ENCODE measurements at regions not wholly inside any gene's neighbourhood (a gene's known extent, or its start where the extent isn't known, plus 50 kb on each side); places are given as distances from the start of the nearest gene placed in this dataset.

DNA sequence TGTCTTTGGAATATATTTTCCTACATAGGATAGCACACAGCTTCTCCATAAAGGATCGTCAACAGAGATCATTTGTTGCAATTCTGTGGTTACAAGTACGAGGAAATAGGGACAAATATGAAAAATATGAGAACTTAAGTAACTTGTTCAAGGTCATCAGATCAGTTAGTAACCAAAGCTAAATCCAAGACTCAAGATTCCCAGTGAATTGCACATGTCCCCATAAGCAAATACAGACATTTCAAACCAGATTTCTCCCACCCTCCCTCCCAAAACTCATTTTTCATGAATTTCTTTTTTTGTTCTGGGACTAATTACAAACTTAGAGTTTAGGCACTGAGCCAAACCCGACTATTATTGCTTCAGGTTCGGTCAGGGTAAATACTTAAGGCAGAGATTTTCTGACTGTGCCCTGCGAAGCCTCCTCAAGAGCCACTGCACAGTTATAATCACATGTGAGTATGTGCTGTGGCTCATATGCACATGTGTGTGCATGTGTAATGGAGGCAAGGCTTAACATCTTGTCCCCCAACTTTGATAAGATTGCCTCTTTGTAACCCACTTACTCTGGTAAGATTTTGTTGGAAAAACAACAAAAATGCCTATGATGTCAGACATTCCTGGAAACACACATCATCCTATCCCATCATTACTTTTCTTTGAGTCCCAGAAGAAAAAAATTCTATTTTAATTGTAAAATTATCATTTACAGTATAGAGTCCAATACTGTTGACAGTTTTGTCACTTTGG lies 216.2 kb downstream of the CD83 start:
- H3K9me3 ChIP-seq (ENCODE audit: control extremely low read depth in 1 of 5, control insufficient read depth in 4 of 5, insufficient read depth in 2 of 5, low read depth in 1 of 5, low read length in 4 of 5), result peaks cover 0 to 2% (median 0%) of the 10 kb centered on the region in 5 experiments
- 93% methylated on average over 2 of the region's 5 CpGs for WGBS (ENCODE audit: insufficient coverage)
- H3K4me1 ChIP-seq (ENCODE audit: control extremely low read depth in 1 of 4, control insufficient read depth in 4 of 4, insufficient read depth in 4 of 4, low read length in 3 of 4), result peaks cover 0 to 14% (median 4%) of the 10 kb centered on the region in 4 experiments
- CTCF ChIA-PET, result interaction anchor here (1.4 kb wide), 1 partner anchor 12 kb away, joined by 4 read pairs; no protein-coding TSS in a partner anchor
- H3K27ac ChIP-seq (ENCODE audit: insufficient read depth in 1 of 2, low read depth in 1 of 2, low read length in 2 of 2, poor library complexity in 1 of 2, severe bottlenecking in 2 of 2), result no peak overlapping the region
- no peaks in the 10 kb centered on the region for H3K36me3 ChIP-seq (ENCODE audit: control insufficient read depth in 4 of 4, insufficient read depth in 4 of 4, low read length in 3 of 4)
- H3K4me3 ChIP-seq (ENCODE audit: control insufficient read depth in 1 of 7, extremely low read depth in 1 of 7, insufficient read depth in 4 of 7, low read depth in 2 of 7, low read length in 6 of 7), result no peak overlapping the region
- no peaks in the 10 kb centered on the region for H3K27me3 ChIP-seq (replicated peaks in 2 of 5; ENCODE audit: control insufficient read depth in 4 of 5, insufficient read depth in 5 of 5, low read length in 4 of 5)
- no peak for DNase-seq
- POLR2A ChIA-PET, result no interaction called here

- ChIA-PET POLR2A (interaction anchor here (0.6 kb wide), 1 partner anchor 817 kb away, joined by 3 read pairs; no protein-coding TSS in a partner anchor), CTCF (interaction anchor here (1.0 kb wide), 1 partner anchor 12 kb away, joined by 3 read pairs; no protein-coding TSS in a partner anchor)
- DNase-seq, result no peak
Measured at GRCh38 chr6:14335071-14335470, 217.5 kb downstream of the CD83 start.

DNA sequence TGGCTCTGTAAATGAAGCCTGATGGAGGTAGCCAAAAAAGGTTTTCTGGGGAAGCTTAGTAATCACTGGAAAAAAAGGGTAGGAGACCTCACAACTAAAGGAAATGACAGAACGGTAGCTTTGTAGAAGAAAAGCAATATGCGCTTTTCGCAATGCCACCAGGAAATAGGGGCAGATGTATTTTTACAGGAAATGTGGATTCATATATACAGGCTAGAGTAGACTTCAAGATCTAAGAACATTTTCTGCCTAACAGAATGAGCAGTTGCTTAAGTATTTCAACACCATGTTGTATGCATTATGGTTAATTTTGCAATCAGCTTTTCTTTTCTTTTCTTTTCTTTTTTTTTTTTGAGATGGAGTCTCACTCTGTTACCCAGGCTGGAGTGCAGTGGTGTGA lies 219.6 kb downstream of the CD83 start:
- Histone ChIP-seq H3K27me3 (replicated peaks in 2 of 5; ENCODE audit: control insufficient read depth in 4 of 5, insufficient read depth in 5 of 5, low read length in 4 of 5) (no peaks in the 10 kb centered on the region), H3K36me3 (ENCODE audit: control insufficient read depth in 4 of 4, insufficient read depth in 4 of 4, low read length in 3 of 4) (no peaks in the 10 kb centered on the region), H3K9me3 (ENCODE audit: control extremely low read depth in 1 of 5, control insufficient read depth in 4 of 5, insufficient read depth in 2 of 5, low read depth in 1 of 5, low read length in 4 of 5) (peaks cover 0 to 2% (median 0%) of the 10 kb centered on the region in 5 experiments), H3K27ac (ENCODE audit: insufficient read depth in 1 of 2, low read depth in 1 of 2, low read length in 2 of 2, poor library complexity in 1 of 2, severe bottlenecking in 2 of 2) (no peak overlapping the region), H3K4me3 (ENCODE audit: control insufficient read depth in 1 of 7, extremely low read depth in 1 of 7, insufficient read depth in 4 of 7, low read depth in 2 of 7, low read length in 6 of 7) (no peak overlapping the region), H3K4me1 (ENCODE audit: control extremely low read depth in 1 of 4, control insufficient read depth in 4 of 4, insufficient read depth in 4 of 4, low read length in 3 of 4) (peaks cover 0 to 29% (median 18%) of the 10 kb centered on the region in 4 experiments)
- POLR2A ChIA-PET, result no interaction called here
- CTCF ChIA-PET, result interaction anchor here (1.2 to 1.3 kb wide), 2 partner anchors 9 to 15 kb away, joined by 4 read pairs; no protein-coding TSS in a partner anchor
- DNase-seq, result peak in 2 of 3 donors; percentile 29 to 36
- WGBS (ENCODE audit: insufficient coverage), result 33% methylated on average over 1 of the region's 3 CpGs

More at GRCh38 chr6:14335071-14335470, 217.5 kb downstream of the CD83 start:
- Histone ChIP-seq H3K4me1 (ENCODE audit: control extremely low read depth in 1 of 4, control insufficient read depth in 4 of 4, insufficient read depth in 4 of 4, low read length in 3 of 4) (peaks cover 0 to 23% (median 14%) of the 10 kb centered on the region in 4 experiments), H3K9me3 (ENCODE audit: control extremely low read depth in 1 of 5, control insufficient read depth in 4 of 5, insufficient read depth in 2 of 5, low read depth in 1 of 5, low read length in 4 of 5) (peaks cover 0 to 2% (median 0%) of the 10 kb centered on the region in 5 experiments), H3K4me3 (ENCODE audit: control insufficient read depth in 1 of 7, extremely low read depth in 1 of 7, insufficient read depth in 4 of 7, low read depth in 2 of 7, low read length in 6 of 7) (no peak overlapping the region), H3K36me3 (ENCODE audit: control insufficient read depth in 4 of 4, insufficient read depth in 4 of 4, low read length in 3 of 4) (no peaks in the 10 kb centered on the region), H3K27ac (ENCODE audit: insufficient read depth in 1 of 2, low read depth in 1 of 2, low read length in 2 of 2, poor library complexity in 1 of 2, severe bottlenecking in 2 of 2) (no peak overlapping the region), H3K27me3 (replicated peaks in 2 of 5; ENCODE audit: control insufficient read depth in 4 of 5, insufficient read depth in 5 of 5, low read length in 4 of 5) (no peaks in the 10 kb centered on the region)
- no CpG with 5 or more reads among the region's 2 CpGs for WGBS (ENCODE audit: insufficient coverage)

- no CpG with 5 or more reads among the region's 1 CpG for WGBS (ENCODE audit: insufficient coverage)
- DNase-seq, result no peak
- Histone ChIP-seq H3K27me3 (replicated peaks in 2 of 5; ENCODE audit: control insufficient read depth in 4 of 5, insufficient read depth in 5 of 5, low read length in 4 of 5) (no peaks in the 10 kb centered on the region), H3K4me1 (ENCODE audit: control extremely low read depth in 1 of 4, control insufficient read depth in 4 of 4, insufficient read depth in 4 of 4, low read length in 3 of 4) (peaks cover 0 to 29% (median 18%) of the 10 kb centered on the region in 4 experiments), H3K36me3 (ENCODE audit: control insufficient read depth in 4 of 4, insufficient read depth in 4 of 4, low read length in 3 of 4) (no peaks in the 10 kb centered on the region), H3K4me3 (ENCODE audit: control insufficient read depth in 1 of 7, extremely low read depth in 1 of 7, insufficient read depth in 4 of 7, low read depth in 2 of 7, low read length in 6 of 7) (no peak overlapping the region), H3K27ac (ENCODE audit: insufficient read depth in 1 of 2, low read depth in 1 of 2, low read length in 2 of 2, poor library complexity in 1 of 2, severe bottlenecking in 2 of 2) (no peak overlapping the region), H3K9me3 (ENCODE audit: control extremely low read depth in 1 of 5, control insufficient read depth in 4 of 5, insufficient read depth in 2 of 5, low read depth in 1 of 5, low read length in 4 of 5) (peaks cover 0 to 2% (median 0%) of the 10 kb centered on the region in 5 experiments)
- ChIA-PET CTCF (interaction anchor here (1.2 kb wide), 1 partner anchor 700 kb away, joined by 3 read pairs; no protein-coding TSS in a partner anchor), POLR2A (interaction anchor here (1.0 kb wide), 1 partner anchor 14 kb away, joined by 4 read pairs; no protein-coding TSS in a partner anchor)
Measured at GRCh38 chr6:14339172-14339571, 221.6 kb downstream of the CD83 start.

DNA sequence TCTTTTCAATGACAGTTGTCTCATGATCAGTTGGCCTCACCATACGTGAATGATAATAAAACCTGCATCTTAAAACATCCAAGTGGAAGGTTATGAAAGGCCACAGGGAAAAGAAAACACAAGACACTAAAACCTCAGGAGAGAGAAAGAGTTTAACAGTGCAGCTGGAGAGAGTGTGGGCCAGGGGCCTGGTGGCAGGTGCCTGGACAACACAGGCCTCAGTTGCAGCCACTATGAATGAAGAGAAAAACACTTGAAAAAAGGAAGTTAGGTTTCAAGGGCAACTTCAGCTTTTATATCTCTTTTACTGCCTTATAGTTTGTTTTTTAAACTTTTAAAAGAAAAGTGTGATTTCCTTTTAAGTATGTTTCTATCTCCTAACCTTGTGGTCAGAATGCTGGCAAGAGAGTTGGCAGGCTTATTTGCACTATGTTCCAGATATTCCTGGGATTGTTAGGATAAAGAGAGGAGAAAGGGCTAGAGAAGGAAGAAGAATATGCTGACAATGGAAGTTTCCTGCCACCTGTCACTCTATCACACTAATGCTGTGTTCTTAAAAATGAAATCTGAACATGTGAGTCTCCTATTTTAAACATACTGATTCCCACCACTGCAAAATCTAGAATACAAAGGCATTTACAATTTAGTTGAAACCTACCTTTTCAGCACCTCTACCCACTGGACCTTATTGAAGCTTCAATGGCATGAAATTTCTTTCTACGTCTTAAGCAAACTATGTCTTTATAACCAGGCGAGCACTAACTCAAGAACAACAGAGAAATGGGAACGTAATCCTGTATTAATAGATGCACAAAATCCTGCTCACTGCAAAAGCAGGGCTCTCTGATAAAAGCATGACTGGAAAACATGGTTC lies 222.4 kb downstream of the CD83 start:
- DNase-seq, result peak in 2 of 3 donors; percentile 19 to 36
- no peak overlapping the region for H3K4me3 ChIP-seq (ENCODE audit: control insufficient read depth in 1 of 7, extremely low read depth in 1 of 7, insufficient read depth in 4 of 7, low read depth in 2 of 7, low read length in 6 of 7)
- POLR2A ChIA-PET, result interaction anchor here (1.0 kb wide), 1 partner anchor 13 kb away, joined by 4 read pairs; no protein-coding TSS in a partner anchor
- H3K27ac ChIP-seq (ENCODE audit: insufficient read depth in 1 of 2, low read depth in 1 of 2, low read length in 2 of 2, poor library complexity in 1 of 2, severe bottlenecking in 2 of 2), result no peak overlapping the region
- CTCF ChIA-PET, result interaction anchor here (1.2 kb wide), 1 partner anchor 699 kb away, joined by 3 read pairs; no protein-coding TSS in a partner anchor
- WGBS (ENCODE audit: insufficient coverage), result 100% methylated on average over 2 of the region's 4 CpGs
- no peaks in the 10 kb centered on the region for H3K36me3 ChIP-seq (ENCODE audit: control insufficient read depth in 4 of 4, insufficient read depth in 4 of 4, low read length in 3 of 4)
- H3K27me3 ChIP-seq (replicated peaks in 2 of 5; ENCODE audit: control insufficient read depth in 4 of 5, insufficient read depth in 5 of 5, low read length in 4 of 5), result no peaks in the 10 kb centered on the region
- H3K4me1 ChIP-seq (ENCODE audit: control extremely low read depth in 1 of 4, control insufficient read depth in 4 of 4, insufficient read depth in 4 of 4, low read length in 3 of 4), result peaks cover 0 to 29% (median 18%) of the 10 kb centered on the region in 4 experiments
- H3K9me3 ChIP-seq (ENCODE audit: control extremely low read depth in 1 of 5, control insufficient read depth in 4 of 5, insufficient read depth in 2 of 5, low read depth in 1 of 5, low read length in 4 of 5), result peaks cover 0 to 2% (median 0%) of the 10 kb centered on the region in 5 experiments

- no peak overlapping the region for H3K27ac ChIP-seq (ENCODE audit: insufficient read depth in 1 of 2, low read depth in 1 of 2, low read length in 2 of 2, poor library complexity in 1 of 2, severe bottlenecking in 2 of 2)
- CTCF ChIA-PET, result no interaction called here
- H3K9me3 ChIP-seq (ENCODE audit: control extremely low read depth in 1 of 5, control insufficient read depth in 4 of 5, insufficient read depth in 2 of 5, low read depth in 1 of 5, low read length in 4 of 5), result no peaks in the 10 kb centered on the region
- POLR2A ChIA-PET, result no interaction called here
- no peaks in the 10 kb centered on the region for H3K27me3 ChIP-seq (replicated peaks in 2 of 5; ENCODE audit: control insufficient read depth in 4 of 5, insufficient read depth in 5 of 5, low read length in 4 of 5)
- peaks cover 0 to 31% (median 18%) of the 10 kb centered on the region in 4 experiments for H3K4me1 ChIP-seq (ENCODE audit: control extremely low read depth in 1 of 4, control insufficient read depth in 4 of 4, insufficient read depth in 4 of 4, low read length in 3 of 4)
- H3K4me3 ChIP-seq (ENCODE audit: control insufficient read depth in 1 of 7, extremely low read depth in 1 of 7, insufficient read depth in 4 of 7, low read depth in 2 of 7, low read length in 6 of 7), result no peak overlapping the region
- no peak for DNase-seq
- no peaks in the 10 kb centered on the region for H3K36me3 ChIP-seq (ENCODE audit: control insufficient read depth in 4 of 4, insufficient read depth in 4 of 4, low read length in 3 of 4)
- 90% methylated on average over 2 of the region's 6 CpGs for WGBS (ENCODE audit: insufficient coverage)
Measured at GRCh38 chr6:14344486-14344885, 226.9 kb downstream of the CD83 start.

All from common myeloid progenitor, CD34-positive (primary cell).